Liver (tissue), 3 donors: ENCODE measurements at regions not wholly inside any gene's neighbourhood (a gene's known extent, or its start where the extent isn't known, plus 50 kb on each side); places are given as distances from the start of the nearest gene placed in this dataset.

Source experiments
- EGR1 ChIP-seq, 2 donors: IDR thresholded peaks; 2 replicates each; pipeline ENCODE4 v1.6.1; 2016 to 2018; ENCODE audit warnings: antibody characterized with exemption in 2 of 2, low read depth in 2 of 2
- RAD21 ChIP-seq, 2 donors: IDR thresholded peaks; 2 replicates each; pipeline ENCODE4 v1.6.1; 2016; ENCODE audit warnings: antibody characterized with exemption in 2 of 2, mild to moderate bottlenecking in 2 of 2
- REST ChIP-seq: IDR thresholded peaks from 2 replicates; pipeline ENCODE4 v1.6.1; 2016; ENCODE audit warnings: antibody characterized with exemption, mild to moderate bottlenecking
- SP1 ChIP-seq: IDR thresholded peaks from 2 replicates; pipeline ENCODE4 v1.6.1; 2018; ENCODE audit warnings: antibody characterized with exemption, mild to moderate bottlenecking
- TAF1 ChIP-seq: conservative IDR thresholded peaks from 2 replicates; pipeline ENCODE4 v1.6.1; 2016; ENCODE audit warnings: antibody characterized with exemption, mild to moderate bottlenecking
- TF ChIP-seq, protein P1 (sequence below): fragments of 150-350 bp; IDR thresholded peaks from 2 replicates; pipeline ENCODE4 v1.5.1; 2017; ENCODE audit warnings: improper control_type of control experiment, low read depth, low read length; ENCODE audit not compliant: missing input control
- donor health status: healthy.
- donor health status: healthy.

GRCh38 chr15:70290708-70291107, 193.0 kb upstream of the TLE3 start:
- TF ChIP-seq, protein P1, sequence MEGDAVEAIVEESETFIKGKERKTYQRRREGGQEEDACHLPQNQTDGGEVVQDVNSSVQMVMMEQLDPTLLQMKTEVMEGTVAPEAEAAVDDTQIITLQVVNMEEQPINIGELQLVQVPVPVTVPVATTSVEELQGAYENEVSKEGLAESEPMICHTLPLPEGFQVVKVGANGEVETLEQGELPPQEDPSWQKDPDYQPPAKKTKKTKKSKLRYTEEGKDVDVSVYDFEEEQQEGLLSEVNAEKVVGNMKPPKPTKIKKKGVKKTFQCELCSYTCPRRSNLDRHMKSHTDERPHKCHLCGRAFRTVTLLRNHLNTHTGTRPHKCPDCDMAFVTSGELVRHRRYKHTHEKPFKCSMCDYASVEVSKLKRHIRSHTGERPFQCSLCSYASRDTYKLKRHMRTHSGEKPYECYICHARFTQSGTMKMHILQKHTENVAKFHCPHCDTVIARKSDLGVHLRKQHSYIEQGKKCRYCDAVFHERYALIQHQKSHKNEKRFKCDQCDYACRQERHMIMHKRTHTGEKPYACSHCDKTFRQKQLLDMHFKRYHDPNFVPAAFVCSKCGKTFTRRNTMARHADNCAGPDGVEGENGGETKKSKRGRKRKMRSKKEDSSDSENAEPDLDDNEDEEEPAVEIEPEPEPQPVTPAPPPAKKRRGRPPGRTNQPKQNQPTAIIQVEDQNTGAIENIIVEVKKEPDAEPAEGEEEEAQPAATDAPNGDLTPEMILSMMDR: no peak
- TF ChIP-seq EGR1 (IDR thresholded peaks at IDR 0.05; ENCODE audit: low read depth in 2 of 2) (no peak), REST (no peak), SP1 (no peak), RAD21 (IDR thresholded peaks at IDR 0.05) (no peak), TAF1 (no peak)
